GM12878 (cell line): ENCODE measurements at regions not wholly inside any gene's neighbourhood (a gene's known extent, or its start where the extent isn't known, plus 50 kb on each side); places are given as distances from the start of the nearest gene placed in this dataset.

ENCODE experiments used
- ATAC-seq: fragments of 200-7000 bp; cut with Tn5 transposase; 3 replicates; pipeline ENCODE4 v1.9.1; 2020; ENCODE audit warnings: mild to moderate bottlenecking, moderate library complexity
- BruUV-seq: library from RNA; stranded (reverse); fragments of 400-500 nt; replicated peaks from 2 replicates; lab custom pipeline; 2021; lab: Mats Ljungman, UMichigan
- CTCF ChIA-PET: fragments of 300-600 bp; sonication (Branson Sonifier 250); formaldehyde crosslinking; extraction: SDS; loops from one replicate; lab custom pipeline; 2021; ENCODE audit warnings: inconsistent platforms; lab: Yijun Ruan, JAX
- POLR2A ChIA-PET: fragments of 350-600 bp; formaldehyde crosslinking; extraction: SDS; loops from one replicate; lab custom pipeline; 2021; ENCODE audit warnings: inconsistent platforms; lab: Charles Lee
- RAD21 ChIA-PET: fragments of 300-600 bp; sonication (Branson Sonifier 250); formaldehyde crosslinking; loops from one replicate; lab custom pipeline; 2023; ENCODE audit warnings: antibody characterized with exemption; ENCODE audit not compliant: unreplicated experiment; lab: Charles Lee
- SMC1A ChIA-PET: fragments of 300-600 bp; sonication (Branson Sonifier 250); formaldehyde crosslinking; loops from one replicate; lab custom pipeline; 2023; ENCODE audit not compliant: unreplicated experiment, uncharacterized antibody; lab: Charles Lee
- DNase-seq: peaks from one replicate; pipeline ENCODE4 v3.0.0-alpha.2; 2011; ENCODE audit warnings: low read depth, low spot score
- FAIRE-seq: peaks from 3 replicates; lab custom pipeline; 2011; peaks lifted over from hg19 to GRCh38; lab: Jason Lieb, UNC
- H2AFZ ChIP-seq: 2 replicates; pipeline ENCODE4 v1.6.0; 2011; ENCODE audit warnings: low read depth, low read length, control low read depth; ENCODE audit not compliant: control insufficient read depth
- H3K27ac ChIP-seq: 2 replicates; pipeline ENCODE4 v1.5.1; 2011; ENCODE audit warnings: control low read depth; ENCODE audit not compliant: control insufficient read depth, insufficient read depth
- H3K27me3 ChIP-seq, 2 experiments: replicated peaks in 1 of 2; 2 replicates each; pipeline versions ENCODE4 v1.6.0 to v1.6.1; 2011; ENCODE audit warnings: low read length in 1 of 2; ENCODE audit not compliant: control insufficient read depth in 2 of 2, insufficient read depth in 2 of 2
- H3K36me3 ChIP-seq, 2 experiments: 2 replicates each; pipeline ENCODE4 v1.5.1; 2011; ENCODE audit warnings: low read length in 1 of 2; ENCODE audit not compliant: control insufficient read depth in 2 of 2, insufficient read depth in 2 of 2
- H3K4me1 ChIP-seq: 2 replicates; pipeline ENCODE4 v1.6.1; 2011; ENCODE audit warnings: mild to moderate bottlenecking, low read length, moderate library complexity, mixed read lengths; ENCODE audit not compliant: control insufficient read depth, insufficient read depth
- H3K4me2 ChIP-seq: 2 replicates; pipeline ENCODE4 v1.6.0; 2011; ENCODE audit warnings: control low read depth; ENCODE audit not compliant: control insufficient read depth, insufficient read depth
- H3K4me3 ChIP-seq: fragments of 200-600 bp; sonication (generic); 2 replicates; pipeline ENCODE4 v1.5.1; 2016
- H3K79me2 ChIP-seq: 2 replicates; pipeline ENCODE4 v1.6.0; 2011; ENCODE audit warnings: low read length; ENCODE audit not compliant: control insufficient read depth, insufficient read depth
- H3K9ac ChIP-seq: 2 replicates; pipeline ENCODE4 v1.8.0; 2011; ENCODE audit warnings: low read length, control low read depth, mixed read lengths; ENCODE audit not compliant: control insufficient read depth, insufficient read depth
- H3K9me3 ChIP-seq: replicated peaks from 3 replicates; pipeline ENCODE4 v1.5.1; 2011; ENCODE audit warnings: mild to moderate bottlenecking, low read length; ENCODE audit not compliant: control insufficient read depth, insufficient read depth
- H4K20me1 ChIP-seq: 2 replicates; pipeline ENCODE4 v1.6.0; 2011; ENCODE audit not compliant: control insufficient read depth, insufficient read depth
- GATAD2B ChIP-seq: fragments of 450-650 bp; conservative IDR thresholded peaks from 2 replicates; pipeline ENCODE4 v1.6.1; 2017; ENCODE audit warnings: low read depth, mild to moderate bottlenecking, moderate library complexity
- JUND ChIP-seq: IDR thresholded peaks from 2 replicates; pipeline ENCODE4 v1.6.1; 2012; ENCODE audit warnings: low read depth, mild to moderate bottlenecking, low read length, improper control_type of control experiment, moderate library complexity
- NR2F1 ChIP-seq: fragments of 450-650 bp; conservative IDR thresholded peaks from 2 replicates; pipeline ENCODE4 v1.6.1; 2017; ENCODE audit warnings: mild to moderate bottlenecking
- SKIL ChIP-seq: fragments of 450-650 bp; IDR thresholded peaks from 2 replicates; pipeline ENCODE4 v1.6.1; 2017; ENCODE audit warnings: mild to moderate bottlenecking, low read depth, inconsistent platforms; ENCODE audit not compliant: poor library complexity, severe bottlenecking
- STAT3 ChIP-seq: IDR thresholded peaks from 2 replicates; pipeline ENCODE4 v1.6.1; 2011; ENCODE audit warnings: low read depth, low read length, improper control_type of control experiment
- TCF3 ChIP-seq: IDR thresholded peaks from 2 replicates; pipeline ENCODE4 v1.6.1; 2012; ENCODE audit warnings: low read depth, mild to moderate bottlenecking, low read length, borderline replicate concordance; ENCODE audit not compliant: insufficient read depth
- ZNF384 ChIP-seq: IDR thresholded peaks from 2 replicates; pipeline ENCODE4 v1.6.1; 2012; ENCODE audit warnings: low read depth, mild to moderate bottlenecking, low read length, improper control_type of control experiment, borderline replicate concordance
- ZNF592 ChIP-seq: fragments of 450-650 bp; IDR thresholded peaks from 2 replicates; pipeline ENCODE4 v1.6.1; 2017; ENCODE audit warnings: mild to moderate bottlenecking, moderate library complexity
- ZZZ3 ChIP-seq: IDR thresholded peaks from 2 replicates; pipeline ENCODE4 v1.6.1; 2011; ENCODE audit warnings: low read depth; ENCODE audit not compliant: control insufficient read depth, insufficient read length
- WGBS: methylation state at CpG from one replicate; pipeline ENCODE4 v1.1.6; 2016; ENCODE audit warnings: low lambda C conversion rate; ENCODE audit not compliant: insufficient replicate concordance, insufficient coverage; ENCODE audit errors: missing lambda C conversion rate; 5-methylcytosine and 5-hydroxymethylcytosine counted together
- in situ Hi-C: fragments of 300-500 bp; cut with MboI; formaldehyde crosslinking; loops from 9 replicates; pipeline ENCODE4 v1.14.3; 2018; ENCODE audit warnings: mixed read lengths
- intact Hi-C: fragments of 100-400 bp; cut with micrococcal nuclease; formaldehyde crosslinking; loops from one replicate; pipeline ENCODE4 v1.14.2; 2022; ENCODE audit not compliant: unreplicated experiment

DNA sequence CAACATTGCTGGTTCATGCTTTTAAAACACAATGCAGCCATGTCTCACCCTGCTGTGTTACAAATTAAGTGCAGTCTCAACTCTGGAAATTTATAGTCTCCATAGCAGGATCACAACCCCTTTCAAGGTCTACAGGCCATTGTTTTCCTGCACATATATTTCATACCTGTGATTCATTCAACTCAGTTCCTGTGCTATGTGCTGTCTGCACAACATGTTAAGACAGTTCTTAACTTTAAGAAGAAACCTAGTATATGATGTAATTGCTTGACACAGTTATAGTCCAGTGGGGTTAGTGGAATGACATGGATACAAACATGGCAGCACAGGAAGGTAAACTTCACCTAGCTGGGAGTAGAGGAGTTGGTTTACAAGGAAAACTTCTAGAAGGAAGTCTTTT, 106.4 kb downstream of the IFI44 start (continued):
- no peak for TF ChIP-seq ZZZ3
- TF ChIP-seq SKIL: no peak
- no peak for TF ChIP-seq TCF3
- no peak for TF ChIP-seq JUND
- TF ChIP-seq STAT3: no peak
- TF ChIP-seq NR2F1: no peak

- ATAC-seq: no peak
- Histone ChIP-seq H3K9ac (no peak overlapping the region), H4K20me1 (no peaks in the 10 kb centered on the region), H3K9me3 (no peaks in the 10 kb centered on the region), H3K27ac (no peak overlapping the region), H3K27me3 (no peaks in the 10 kb centered on the region), H3K4me2 (no peak overlapping the region), H3K4me1 (no peaks in the 10 kb centered on the region), H3K36me3 (no peaks in the 10 kb centered on the region)
- BruUV-seq: no TSS peak
- intact Hi-C loops (no loop called here), in situ Hi-C loops (no loop called here)
- CTCF ChIA-PET: no interaction called here
- SMC1A ChIA-PET: no interaction called here
- RAD21 ChIA-PET: no interaction called here
- POLR2A ChIA-PET: no interaction called here
- no peak for FAIRE-seq
- no peak for DNase-seq
- no peak for TF ChIP-seq ZNF384
- TF ChIP-seq ZNF592: no peak
- TF ChIP-seq GATAD2B: no peak
- TF ChIP-seq, all 136 proteins: peak for 0
- no peak overlapping the region for H2AFZ ChIP-seq
- 53% methylated on average over 4 of the region's 4 CpGs for WGBS
- no peaks in the 10 kb centered on the region for H3K79me2 ChIP-seq
- H3K4me3 ChIP-seq: no peak overlapping the region
Observed at GRCh38 chr1:78758506-78758905, 108.9 kb downstream of the IFI44 start.
